Neural progenitor cell (in vitro differentiated cells): ENCODE measurements at regions not wholly inside any gene's neighbourhood (a gene's known extent, or its start where the extent isn't known, plus 50 kb on each side); places are given as distances from the start of the nearest gene placed in this dataset.

ENCODE experiments used
- DNase-seq: peaks from one replicate; pipeline ENCODE4 v3.0.0-alpha.2; 2016; ENCODE audit warnings: low spot score
- H2AFZ ChIP-seq: fragments of 200-600 bp; sonication (generic); replicated peaks from 2 replicates; pipeline ENCODE4 v1.6.1; 2016; ENCODE audit warnings: antibody characterized with exemption
- H3F3A ChIP-seq: fragments of 200-600 bp; sonication (generic); 2 replicates; pipeline ENCODE4 v1.6.1; 2016; ENCODE audit warnings: antibody characterized with exemption, low read depth
- H3K27ac ChIP-seq: fragments of 200-600 bp; sonication (generic); 2 replicates; pipeline ENCODE4 v1.5.1; 2016; ENCODE audit warnings: mild to moderate bottlenecking
- H3K27me3 ChIP-seq: fragments of 200-600 bp; sonication (generic); 2 replicates; pipeline ENCODE4 v1.6.1; 2016; ENCODE audit warnings: mild to moderate bottlenecking, moderate library complexity
- H3K36me3 ChIP-seq: fragments of 200-600 bp; sonication (generic); 2 replicates; pipeline ENCODE4 v1.5.1; 2016
- H3K4me1 ChIP-seq: fragments of 200-600 bp; sonication (generic); 2 replicates; pipeline ENCODE4 v1.6.1; 2016; ENCODE audit warnings: mixed run types
- H3K4me2 ChIP-seq: fragments of 200-600 bp; sonication (generic); 2 replicates; pipeline ENCODE4 v1.6.1; 2016
- H3K4me3 ChIP-seq: fragments of 200-600 bp; sonication (generic); 2 replicates; pipeline ENCODE4 v1.5.1; 2016
- H3K79me2 ChIP-seq: fragments of 200-600 bp; sonication (generic); 2 replicates; pipeline ENCODE4 v1.6.1; 2016; ENCODE audit warnings: low read depth
- H3K9ac ChIP-seq: fragments of 200-600 bp; sonication (generic); 2 replicates; pipeline ENCODE4 v1.6.1; 2016
- H3K9me3 ChIP-seq: fragments of 200-600 bp; sonication (generic); 2 replicates; pipeline ENCODE4 v1.5.1; 2016; ENCODE audit warnings: low read depth
- H4K20me1 ChIP-seq: fragments of 200-600 bp; sonication (generic); 2 replicates; pipeline ENCODE4 v1.6.1; 2016; ENCODE audit warnings: low read depth
- H3K27ac Mint-ChIP-seq: 3 replicates; pipeline ENCODE4 v1.8.0; 2021; ENCODE audit warnings: mixed read lengths
- H3K27me3 Mint-ChIP-seq: 2 replicates; pipeline ENCODE4 v1.8.0; 2022; ENCODE audit warnings: low read depth, mild to moderate bottlenecking, inconsistent platforms, moderate library complexity, mixed read lengths; ENCODE audit not compliant: insufficient read depth
- H3K36me3 Mint-ChIP-seq: 3 replicates; pipeline ENCODE4 v1.8.0; 2021; ENCODE audit warnings: mixed read lengths
- H3K4me1 Mint-ChIP-seq: 3 replicates; pipeline ENCODE4 v1.8.0; 2021; ENCODE audit warnings: mixed read lengths
- H3K4me3 Mint-ChIP-seq: 3 replicates; pipeline ENCODE4 v1.8.0; 2021; ENCODE audit warnings: mild to moderate bottlenecking, moderate library complexity, mixed read lengths
- H3K9me3 Mint-ChIP-seq: 3 replicates; pipeline ENCODE4 v1.8.0; 2020; ENCODE audit warnings: mixed read lengths
- EZH2 ChIP-seq: fragments of 200-600 bp; sonication (generic); IDR thresholded peaks from 2 replicates; pipeline ENCODE4 v1.6.1; 2017; ENCODE audit warnings: antibody characterized with exemption, mild to moderate bottlenecking, moderate library complexity
- EZH2phosphoT487 ChIP-seq: fragments of 200-600 bp; sonication (generic); IDR thresholded peaks from 2 replicates; pipeline ENCODE4 v1.6.1; 2017; ENCODE audit warnings: antibody characterized with exemption
- TF ChIP-seq, protein P1 (sequence below): fragments of 200-600 bp; sonication (generic); IDR thresholded peaks from 2 replicates; pipeline ENCODE4 v1.5.1; 2017; ENCODE audit warnings: antibody characterized with exemption, mild to moderate bottlenecking

DNA sequence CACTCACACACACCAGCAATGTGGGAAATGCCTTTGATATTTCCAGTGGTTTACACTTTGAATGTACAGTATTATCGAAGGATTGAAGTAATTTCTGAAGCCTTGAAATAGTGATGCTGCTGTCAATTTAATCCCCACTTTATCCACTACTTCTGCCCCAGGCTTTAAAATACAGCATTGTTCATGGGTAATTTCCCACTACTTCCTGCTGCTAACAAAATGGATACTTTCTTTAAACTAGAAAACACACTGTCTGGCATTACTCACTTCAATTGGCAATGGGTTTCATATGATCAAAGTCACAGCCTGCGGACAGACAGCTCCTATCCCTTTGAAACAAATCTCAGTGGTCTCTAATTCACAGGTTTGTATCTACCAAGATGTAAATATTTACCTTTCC is 292.2 kb downstream of the CDH11 start:
- no peak overlapping the region for H2AFZ ChIP-seq
- H3K4me3 ChIP-seq = no peak overlapping the region
- TF ChIP-seq EZH2phosphoT487 (no peak), EZH2 (no peak)
- TF ChIP-seq, protein P1, sequence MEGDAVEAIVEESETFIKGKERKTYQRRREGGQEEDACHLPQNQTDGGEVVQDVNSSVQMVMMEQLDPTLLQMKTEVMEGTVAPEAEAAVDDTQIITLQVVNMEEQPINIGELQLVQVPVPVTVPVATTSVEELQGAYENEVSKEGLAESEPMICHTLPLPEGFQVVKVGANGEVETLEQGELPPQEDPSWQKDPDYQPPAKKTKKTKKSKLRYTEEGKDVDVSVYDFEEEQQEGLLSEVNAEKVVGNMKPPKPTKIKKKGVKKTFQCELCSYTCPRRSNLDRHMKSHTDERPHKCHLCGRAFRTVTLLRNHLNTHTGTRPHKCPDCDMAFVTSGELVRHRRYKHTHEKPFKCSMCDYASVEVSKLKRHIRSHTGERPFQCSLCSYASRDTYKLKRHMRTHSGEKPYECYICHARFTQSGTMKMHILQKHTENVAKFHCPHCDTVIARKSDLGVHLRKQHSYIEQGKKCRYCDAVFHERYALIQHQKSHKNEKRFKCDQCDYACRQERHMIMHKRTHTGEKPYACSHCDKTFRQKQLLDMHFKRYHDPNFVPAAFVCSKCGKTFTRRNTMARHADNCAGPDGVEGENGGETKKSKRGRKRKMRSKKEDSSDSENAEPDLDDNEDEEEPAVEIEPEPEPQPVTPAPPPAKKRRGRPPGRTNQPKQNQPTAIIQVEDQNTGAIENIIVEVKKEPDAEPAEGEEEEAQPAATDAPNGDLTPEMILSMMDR = no peak
- H3K27me3 ChIP-seq = no peaks in the 10 kb centered on the region
- Mint-ChIP-seq H3K4me1 (peaks cover 3% of the 10 kb centered on the region), H3K36me3 (no peaks in the 10 kb centered on the region), H3K9me3 (peaks cover 16% of the 10 kb centered on the region), H3K4me3 (no peak overlapping the region), H3K27me3 (peaks cover 3% of the 10 kb centered on the region), H3K27ac (no peak overlapping the region)
- H3K9ac ChIP-seq = no peak overlapping the region
- peaks cover 5% of the 10 kb centered on the region for H3K4me1 ChIP-seq
- no peak for DNase-seq
- no peaks in the 10 kb centered on the region for H4K20me1 ChIP-seq
- no peak overlapping the region for H3K27ac ChIP-seq
- no peaks in the 10 kb centered on the region for H3F3A ChIP-seq
- no peaks in the 10 kb centered on the region for H3K9me3 ChIP-seq
- no peaks in the 10 kb centered on the region for H3K36me3 ChIP-seq
- H3K79me2 ChIP-seq = no peaks in the 10 kb centered on the region
- H3K4me2 ChIP-seq = no peak overlapping the region

DNA sequence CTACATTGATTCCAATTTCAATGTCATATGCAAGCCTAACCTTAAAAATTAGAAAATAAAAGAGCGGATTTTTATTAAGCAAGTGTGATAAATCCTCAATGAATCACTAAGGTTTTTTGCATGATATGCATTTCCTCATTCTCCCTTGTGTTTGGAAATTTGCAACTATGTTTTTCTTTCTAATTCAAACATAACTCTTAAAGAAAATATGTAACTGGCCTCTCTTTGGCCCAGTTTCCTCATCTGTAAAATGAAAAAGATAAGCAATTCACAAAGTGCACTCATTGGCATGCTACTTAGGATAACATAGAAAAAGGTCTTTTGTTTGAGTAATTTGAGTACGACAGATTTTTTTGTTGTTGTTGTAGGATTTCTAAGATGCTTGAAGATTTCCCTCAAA is 295.5 kb downstream of the CDH11 start:
- H3K4me3 Mint-ChIP-seq = no peak overlapping the region
- no peaks in the 10 kb centered on the region for H3K27me3 Mint-ChIP-seq
- no peaks in the 10 kb centered on the region for H3K27me3 ChIP-seq
- H3K4me1 Mint-ChIP-seq = peaks cover 3% of the 10 kb centered on the region
- peaks cover 5% of the 10 kb centered on the region for H3K4me1 ChIP-seq
- DNase-seq = no peak
- no peak overlapping the region for H3K4me2 ChIP-seq
- H3K9me3 Mint-ChIP-seq = peaks cover under 1% of the 10 kb centered on the region
- no peaks in the 10 kb centered on the region for H4K20me1 ChIP-seq
- H3K79me2 ChIP-seq = no peaks in the 10 kb centered on the region
- no peak overlapping the region for H2AFZ ChIP-seq
- H3K36me3 Mint-ChIP-seq = no peaks in the 10 kb centered on the region
- H3K4me3 ChIP-seq = no peak overlapping the region
- no peak overlapping the region for H3K27ac Mint-ChIP-seq
- no peaks in the 10 kb centered on the region for H3K36me3 ChIP-seq
- H3K9me3 ChIP-seq = no peaks in the 10 kb centered on the region
- no peak for TF ChIP-seq EZH2phosphoT487
- TF ChIP-seq EZH2 = no peak
- TF ChIP-seq, protein P1 = no peak
- no peak overlapping the region for H3K27ac ChIP-seq
- H3K9ac ChIP-seq = no peak overlapping the region
- no peaks in the 10 kb centered on the region for H3F3A ChIP-seq

DNA sequence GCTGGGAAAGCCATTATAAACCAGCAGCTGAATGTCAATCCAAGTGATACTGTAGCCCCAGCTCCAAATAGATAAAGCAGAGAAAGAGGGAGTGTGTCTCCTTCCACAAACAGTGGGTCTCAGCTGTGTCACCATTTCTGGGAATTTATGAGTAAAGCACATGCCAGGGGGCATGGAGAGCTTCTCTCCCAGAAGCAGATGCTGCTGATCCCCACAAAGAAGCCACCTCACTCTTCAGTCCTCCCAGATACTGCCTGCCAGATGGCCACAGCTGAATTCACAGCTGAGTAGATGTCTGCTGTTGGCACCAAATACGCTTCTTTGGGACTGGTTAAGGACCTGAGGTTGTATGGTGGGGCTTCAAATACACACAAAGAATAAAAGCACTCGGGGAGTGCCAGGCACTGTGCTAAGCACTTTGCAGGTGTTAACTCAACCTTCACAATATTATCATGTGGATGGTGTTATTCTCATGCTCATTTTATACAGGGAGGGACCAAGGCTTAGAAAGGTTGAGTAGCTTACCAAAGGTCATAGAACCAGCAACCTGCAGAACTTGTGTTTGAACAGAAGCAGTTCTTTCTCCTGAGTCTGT is 298.3 kb downstream of the CDH11 start:
- no peaks in the 10 kb centered on the region for H3K36me3 ChIP-seq
- no peaks in the 10 kb centered on the region for H3K9me3 Mint-ChIP-seq
- H2AFZ ChIP-seq = no peak overlapping the region
- H3K4me2 ChIP-seq = no peak overlapping the region
- H3K36me3 Mint-ChIP-seq = no peaks in the 10 kb centered on the region
- TF ChIP-seq, protein P1 = no peak
- TF ChIP-seq EZH2phosphoT487 (no peak), EZH2 (no peak)
- no peak overlapping the region for H3K4me3 ChIP-seq
- H3K27me3 Mint-ChIP-seq = no peaks in the 10 kb centered on the region
- no peak overlapping the region for H3K27ac Mint-ChIP-seq
- no peak overlapping the region for H3K9ac ChIP-seq
- no peaks in the 10 kb centered on the region for H3F3A ChIP-seq
- no peak overlapping the region for H3K4me3 Mint-ChIP-seq
- no peaks in the 10 kb centered on the region for H3K9me3 ChIP-seq
- no peaks in the 10 kb centered on the region for H3K27me3 ChIP-seq
- no peaks in the 10 kb centered on the region for H3K4me1 ChIP-seq
- H3K79me2 ChIP-seq = no peaks in the 10 kb centered on the region
- no peaks in the 10 kb centered on the region for H3K4me1 Mint-ChIP-seq
- H3K27ac ChIP-seq = no peak overlapping the region
- no peak for DNase-seq
- H4K20me1 ChIP-seq = no peaks in the 10 kb centered on the region
